Ovary (tissue), 3 donors: ENCODE measurements at regions not wholly inside any gene's neighbourhood (a gene's known extent, or its start where the extent isn't known, plus 50 kb on each side); places are given as distances from the start of the nearest gene placed in this dataset.

Experiments used
- EP300 ChIP-seq: sonication (generic); formaldehyde crosslinking; IDR thresholded peaks from one replicate; pipeline ENCODE4 v1.6.1; 2017; ENCODE audit warnings: antibody characterized with exemption
- POLR2A ChIP-seq: fragments of 450-650 bp; IDR thresholded peaks from one replicate; pipeline ENCODE4 v1.6.1; 2017; ENCODE audit warnings: antibody characterized with exemption, mild to moderate bottlenecking, moderate library complexity
- TF ChIP-seq, protein P1 (sequence below), 3 donors: fragments of 450-650 bp in 2 of 3; fragments of 200-600 bp in 1 of 3; IDR thresholded peaks; one replicate each; pipeline versions ENCODE4 v1.5.1 to v1.8.0; 2016 to 2022; ENCODE audit warnings: antibody characterized with exemption in 3 of 3, mild to moderate bottlenecking in 1 of 3
- donor health status: DM: no; HTN: no; CAD: no.

DNA sequence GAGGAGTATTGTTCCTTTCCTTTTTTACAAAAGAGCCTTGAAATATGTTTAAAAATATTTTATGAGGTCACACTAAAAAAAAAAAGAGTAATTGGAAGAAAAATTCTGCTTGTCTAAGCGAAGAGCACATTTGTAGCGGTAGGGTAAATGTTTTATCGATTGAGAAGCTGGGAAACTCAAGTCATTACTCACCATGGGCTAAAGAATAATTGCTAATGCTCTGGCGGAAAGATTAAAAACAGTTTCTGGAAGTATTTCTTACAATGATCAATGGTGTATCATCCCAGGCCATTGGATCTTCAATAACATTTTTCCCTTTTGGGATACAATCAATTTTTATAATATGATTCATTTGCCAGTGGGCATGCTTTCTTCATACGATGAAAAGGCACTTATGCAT lies 450.0 kb downstream of the RASEF start:
- TF ChIP-seq, protein P1, sequence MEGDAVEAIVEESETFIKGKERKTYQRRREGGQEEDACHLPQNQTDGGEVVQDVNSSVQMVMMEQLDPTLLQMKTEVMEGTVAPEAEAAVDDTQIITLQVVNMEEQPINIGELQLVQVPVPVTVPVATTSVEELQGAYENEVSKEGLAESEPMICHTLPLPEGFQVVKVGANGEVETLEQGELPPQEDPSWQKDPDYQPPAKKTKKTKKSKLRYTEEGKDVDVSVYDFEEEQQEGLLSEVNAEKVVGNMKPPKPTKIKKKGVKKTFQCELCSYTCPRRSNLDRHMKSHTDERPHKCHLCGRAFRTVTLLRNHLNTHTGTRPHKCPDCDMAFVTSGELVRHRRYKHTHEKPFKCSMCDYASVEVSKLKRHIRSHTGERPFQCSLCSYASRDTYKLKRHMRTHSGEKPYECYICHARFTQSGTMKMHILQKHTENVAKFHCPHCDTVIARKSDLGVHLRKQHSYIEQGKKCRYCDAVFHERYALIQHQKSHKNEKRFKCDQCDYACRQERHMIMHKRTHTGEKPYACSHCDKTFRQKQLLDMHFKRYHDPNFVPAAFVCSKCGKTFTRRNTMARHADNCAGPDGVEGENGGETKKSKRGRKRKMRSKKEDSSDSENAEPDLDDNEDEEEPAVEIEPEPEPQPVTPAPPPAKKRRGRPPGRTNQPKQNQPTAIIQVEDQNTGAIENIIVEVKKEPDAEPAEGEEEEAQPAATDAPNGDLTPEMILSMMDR (IDR thresholded peaks at IDR 0.05), result no peak
- no peak for TF ChIP-seq POLR2A
- no peak for TF ChIP-seq EP300
